Fibroblast of villous mesenchyme (primary cell): ENCODE measurements at regions not wholly inside any gene's neighbourhood (a gene's known extent, or its start where the extent isn't known, plus 50 kb on each side); places are given as distances from the start of the nearest gene placed in this dataset.
A peak's percentile ranks its signal among the peaks of the same experiment; 100 is the strongest.

Experiments
- DNase-seq: peaks from one replicate; pipeline ENCODE4 v3.0.0-alpha.2; 2010; ENCODE audit warnings: low read depth
- H3K4me3 ChIP-seq: 2 replicates; pipeline ENCODE4 v1.5.1; 2011; ENCODE audit warnings: low read depth, mild to moderate bottlenecking, low read length
- CTCF ChIP-seq: IDR thresholded peaks from 2 replicates; pipeline ENCODE4 v1.5.1; 2012; ENCODE audit warnings: low read depth, mild to moderate bottlenecking, low read length; ENCODE audit not compliant: insufficient read depth

DNA sequence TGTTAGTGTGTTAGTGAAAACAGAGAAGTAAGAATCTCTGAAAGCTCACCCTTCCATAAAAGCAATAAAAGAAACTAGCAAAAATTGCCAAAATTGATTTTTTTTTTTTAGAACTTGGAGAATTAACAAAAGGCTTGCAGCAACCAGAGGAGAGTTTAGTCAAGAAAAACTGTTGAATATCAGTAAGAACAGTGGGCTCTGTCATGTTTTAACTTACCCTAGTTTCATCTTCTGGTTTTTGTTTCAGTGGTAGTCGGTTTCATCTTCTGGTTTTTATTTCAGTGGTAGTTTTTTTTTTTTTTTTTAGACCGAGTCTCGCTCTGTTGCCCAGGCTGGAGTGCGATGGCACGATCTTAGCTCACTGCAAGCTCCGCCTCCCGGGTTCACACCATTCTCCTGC lies 580.9 kb downstream of the NYAP2 start:
- TF ChIP-seq CTCF, result no peak
- H3K4me3 ChIP-seq, result no peak overlapping the region
- no peak for DNase-seq

DNA sequence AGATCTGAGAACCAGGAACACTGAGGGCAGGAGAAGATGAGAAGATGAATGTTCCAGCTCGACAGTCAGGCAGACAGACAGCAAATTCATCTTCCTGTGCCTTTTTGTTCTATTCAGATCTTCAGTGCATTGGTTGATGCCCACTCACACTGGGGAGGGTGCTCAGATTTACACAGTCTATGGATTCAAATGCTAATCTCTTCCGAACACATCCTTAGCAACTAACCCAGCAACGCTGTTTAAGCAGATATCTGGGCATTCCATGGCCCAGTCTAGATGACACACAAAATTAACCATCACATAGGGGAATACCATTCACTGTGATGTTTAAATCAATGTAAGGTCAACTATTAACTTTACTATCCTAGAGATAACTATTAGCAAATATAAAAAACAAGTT lies 571.9 kb downstream of the NYAP2 start:
- DNase-seq, result no peak
- no peak overlapping the region for H3K4me3 ChIP-seq
- no peak for TF ChIP-seq CTCF

DNA sequence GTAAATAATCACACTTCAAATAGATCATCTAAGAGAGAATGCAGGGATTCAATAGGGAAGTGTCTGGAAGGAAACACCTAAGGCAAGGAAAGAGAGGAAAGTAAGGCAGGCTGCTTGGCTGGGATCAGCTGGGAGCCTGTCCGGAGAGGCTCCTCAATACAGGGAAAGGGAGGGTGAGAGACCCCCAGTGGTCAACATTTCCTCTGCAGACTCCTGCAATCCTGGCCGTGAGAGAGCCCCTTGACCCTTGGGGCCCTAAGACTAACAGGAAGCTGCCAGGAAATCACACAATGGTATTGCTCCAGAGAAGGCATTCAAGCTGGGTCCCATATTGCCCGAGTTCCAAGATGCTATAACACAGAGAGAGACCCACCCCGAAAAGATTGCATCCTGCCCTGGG lies 549.4 kb downstream of the NYAP2 start:
- no peak for DNase-seq
- TF ChIP-seq CTCF, result no peak
- H3K4me3 ChIP-seq, result no peak overlapping the region

GRCh38 chr2:225938991-225939390 lies 539.5 kb downstream of the NYAP2 start:
- no peak for DNase-seq
- TF ChIP-seq CTCF, result no peak
- no peak overlapping the region for H3K4me3 ChIP-seq

- DNase-seq, result peak; percentile 18
- no peak for TF ChIP-seq CTCF
- H3K4me3 ChIP-seq, result no peak overlapping the region
These were observed 538.2 kb downstream of the NYAP2 start for GRCh38 chr2:225937625-225938187.

- no peak for TF ChIP-seq CTCF
- peak; percentile 33 for DNase-seq
- no peak overlapping the region for H3K4me3 ChIP-seq
These were observed 533.4 kb downstream of the NYAP2 start for GRCh38 chr2:225932811-225933413.

- TF ChIP-seq CTCF, result no peak
- DNase-seq, result no peak
- no peak overlapping the region for H3K4me3 ChIP-seq
These were observed 531.2 kb downstream of the NYAP2 start for GRCh38 chr2:225930687-225931086.
